Upper lobe of left lung (tissue), 6 donors: ENCODE measurements at regions not wholly inside any gene's neighbourhood (a gene's known extent, or its start where the extent isn't known, plus 50 kb on each side); places are given as distances from the start of the nearest gene placed in this dataset.

Source experiments
- ATAC-seq, 2 donors: fragments of 200-7000 bp; cut with Tn5 transposase; one replicate each; pipeline ENCODE4 v1.9.1; 2022; ENCODE audit warnings: mild to moderate bottlenecking in 2 of 2, moderate library complexity in 2 of 2; ENCODE audit not compliant: low FRiP score in 2 of 2
- DNase-seq, 2 donors: peaks; one replicate each; pipeline ENCODE4 v3.0.0-alpha.2; 2019 to 2020
- H3K27ac ChIP-seq, 4 donors: fragments of 200-600 bp; sonication (generic); one replicate each; pipeline ENCODE4 v1.5.1; 2016 to 2019
- H3K27me3 ChIP-seq, 4 donors: fragments of 200-600 bp; sonication (generic); one replicate each; pipeline ENCODE4 v1.5.1; 2017 to 2019
- H3K36me3 ChIP-seq, 4 donors: fragments of 200-600 bp; sonication (generic); one replicate each; pipeline ENCODE4 v1.5.1; 2016 to 2019
- H3K4me1 ChIP-seq, 4 donors: fragments of 200-600 bp; sonication (generic); one replicate each; pipeline ENCODE4 v1.5.1; 2018 to 2019
- H3K4me3 ChIP-seq, 4 donors: fragments of 200-600 bp; sonication (generic); one replicate each; pipeline ENCODE4 v1.5.1; 2017 to 2019; ENCODE audit warnings: mild to moderate bottlenecking in 2 of 4, moderate library complexity in 1 of 4
- H3K9me3 ChIP-seq, 4 donors: fragments of 200-600 bp; sonication (generic); one replicate each; pipeline ENCODE4 v1.5.1; 2018 to 2019
- EP300 ChIP-seq, 4 donors: sonication (generic); formaldehyde crosslinking; IDR thresholded peaks; one replicate each; pipeline ENCODE4 v1.5.1; 2017; ENCODE audit warnings: antibody characterized with exemption in 4 of 4, control low read depth in 2 of 4
- POLR2A ChIP-seq, 4 donors: fragments of 450-650 bp; IDR thresholded peaks; one replicate each; pipeline ENCODE4 v1.5.1; 2016 to 2017; ENCODE audit warnings: antibody characterized with exemption in 4 of 4, mild to moderate bottlenecking in 2 of 4
- POLR2AphosphoS5 ChIP-seq, 2 donors: sonication (generic); formaldehyde crosslinking; IDR thresholded peaks; one replicate each; pipeline ENCODE4 v1.5.1; 2017; ENCODE audit warnings: antibody characterized with exemption in 2 of 2
- WGBS, 2 donors: methylation state at CpG; one replicate each; pipeline ENCODE4 v1.1.5; 2017 to 2018; 5-methylcytosine and 5-hydroxymethylcytosine counted together
- TF ChIP-seq, protein P1 (sequence below), 6 experiments: fragments of 450-650 bp in 4 of 6; fragments of 200-600 bp in 2 of 6; sonication (generic) in 2 of 6; IDR thresholded peaks; one replicate each; pipeline ENCODE4 v1.5.1; 2016 to 2019; ENCODE audit warnings: antibody characterized with exemption in 6 of 6
- donor health status: DM: no; HTN: no; CAD: no; lungs with moderate emphysema.
- donor health status: DM: no; HTN: yes; CAD: no; lungs with severe emphysema.

DNA sequence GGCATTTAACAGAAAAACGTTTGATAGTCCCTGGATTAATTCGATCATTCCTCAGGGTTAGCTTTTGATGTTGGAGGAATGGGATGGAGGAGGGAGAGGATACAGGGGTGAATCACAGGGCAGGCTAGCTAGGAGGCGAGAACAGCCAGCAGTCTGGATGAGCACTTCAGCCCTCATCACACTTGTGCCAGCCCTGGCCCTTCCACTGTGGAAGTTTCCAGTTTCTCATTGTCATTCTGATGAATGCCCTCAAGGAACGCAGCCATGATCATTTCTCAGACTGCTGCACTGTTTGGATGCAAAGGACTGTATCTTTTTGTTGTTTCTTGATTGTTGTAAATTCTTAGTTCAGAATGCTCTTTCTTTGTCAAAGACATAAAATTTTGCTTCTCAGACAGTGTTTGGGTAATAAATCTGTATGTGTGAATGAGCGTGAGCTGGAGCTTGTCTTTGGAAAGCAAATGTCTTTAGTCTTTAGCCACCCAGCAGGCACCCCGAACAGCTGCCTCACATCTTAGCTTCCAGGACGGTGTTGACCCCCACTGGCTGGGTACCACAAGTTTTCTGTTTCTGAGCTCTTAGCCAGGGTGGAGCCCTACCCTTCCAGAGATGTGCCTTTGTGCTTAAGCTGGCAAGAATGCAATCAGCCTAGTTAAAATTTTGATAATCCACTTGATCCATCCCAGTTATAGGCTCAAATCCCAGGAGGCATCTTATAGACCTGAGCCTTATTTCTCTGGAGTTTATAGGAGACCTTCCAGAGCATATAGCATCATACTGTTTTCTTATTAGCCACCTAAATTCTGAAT lies 121.1 kb downstream of the PDCD6IP start:
- DNase-seq (no peak), ATAC-seq (no peak)
- Histone ChIP-seq H3K27ac (no peak overlapping the region), H3K9me3 (no peaks in the 10 kb centered on the region), H3K4me1 (no peaks in the 10 kb centered on the region), H3K36me3 (no peaks in the 10 kb centered on the region), H3K4me3 (no peak overlapping the region), H3K27me3 (no peaks in the 10 kb centered on the region)
- WGBS, 2 donors, result 61 to 75% methylated on average over 6 to 7 of the region's 7 CpGs
- TF ChIP-seq, protein P1, sequence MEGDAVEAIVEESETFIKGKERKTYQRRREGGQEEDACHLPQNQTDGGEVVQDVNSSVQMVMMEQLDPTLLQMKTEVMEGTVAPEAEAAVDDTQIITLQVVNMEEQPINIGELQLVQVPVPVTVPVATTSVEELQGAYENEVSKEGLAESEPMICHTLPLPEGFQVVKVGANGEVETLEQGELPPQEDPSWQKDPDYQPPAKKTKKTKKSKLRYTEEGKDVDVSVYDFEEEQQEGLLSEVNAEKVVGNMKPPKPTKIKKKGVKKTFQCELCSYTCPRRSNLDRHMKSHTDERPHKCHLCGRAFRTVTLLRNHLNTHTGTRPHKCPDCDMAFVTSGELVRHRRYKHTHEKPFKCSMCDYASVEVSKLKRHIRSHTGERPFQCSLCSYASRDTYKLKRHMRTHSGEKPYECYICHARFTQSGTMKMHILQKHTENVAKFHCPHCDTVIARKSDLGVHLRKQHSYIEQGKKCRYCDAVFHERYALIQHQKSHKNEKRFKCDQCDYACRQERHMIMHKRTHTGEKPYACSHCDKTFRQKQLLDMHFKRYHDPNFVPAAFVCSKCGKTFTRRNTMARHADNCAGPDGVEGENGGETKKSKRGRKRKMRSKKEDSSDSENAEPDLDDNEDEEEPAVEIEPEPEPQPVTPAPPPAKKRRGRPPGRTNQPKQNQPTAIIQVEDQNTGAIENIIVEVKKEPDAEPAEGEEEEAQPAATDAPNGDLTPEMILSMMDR (IDR thresholded peaks at IDR 0.05), result no peak
- TF ChIP-seq POLR2AphosphoS5 (IDR thresholded peaks at IDR 0.05) (no peak), POLR2A (IDR thresholded peaks at IDR 0.05) (no peak), EP300 (IDR thresholded peaks at IDR 0.05) (no peak)

DNA sequence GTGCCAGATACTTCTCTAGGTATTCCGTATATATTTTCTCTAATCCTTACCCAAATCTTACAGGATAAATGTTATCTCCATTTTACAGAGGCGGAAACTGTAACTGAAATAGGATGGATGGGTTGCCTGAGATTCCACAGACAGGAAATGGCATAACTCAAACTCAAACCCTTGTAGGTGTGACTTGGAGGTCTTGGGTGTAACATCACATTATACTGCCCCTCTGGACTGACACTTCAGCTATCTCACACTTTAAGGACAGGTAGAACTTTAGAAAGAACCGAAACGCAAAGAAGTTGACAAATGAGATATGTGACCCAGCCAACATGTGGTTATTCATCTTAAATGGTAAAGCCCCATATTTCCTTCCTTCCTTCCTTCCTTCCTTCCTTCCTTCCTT lies 122.1 kb downstream of the PDCD6IP start:
- DNase-seq (no peak), ATAC-seq (no peak)
- H3K27ac ChIP-seq, result no peak overlapping the region
- H3K4me3 ChIP-seq, result no peak overlapping the region
- no peaks in the 10 kb centered on the region for H3K4me1 ChIP-seq
- no peaks in the 10 kb centered on the region for H3K9me3 ChIP-seq
- H3K36me3 ChIP-seq, result no peaks in the 10 kb centered on the region
- TF ChIP-seq POLR2A (IDR thresholded peaks at IDR 0.05) (no peak), POLR2AphosphoS5 (IDR thresholded peaks at IDR 0.05) (no peak), EP300 (IDR thresholded peaks at IDR 0.05) (no peak)
- TF ChIP-seq, protein P1 (IDR thresholded peaks at IDR 0.05), result no peak
- WGBS, 2 donors, result 79 to 81% methylated on average over 4 of the region's 4 CpGs
- no peaks in the 10 kb centered on the region for H3K27me3 ChIP-seq

DNA sequence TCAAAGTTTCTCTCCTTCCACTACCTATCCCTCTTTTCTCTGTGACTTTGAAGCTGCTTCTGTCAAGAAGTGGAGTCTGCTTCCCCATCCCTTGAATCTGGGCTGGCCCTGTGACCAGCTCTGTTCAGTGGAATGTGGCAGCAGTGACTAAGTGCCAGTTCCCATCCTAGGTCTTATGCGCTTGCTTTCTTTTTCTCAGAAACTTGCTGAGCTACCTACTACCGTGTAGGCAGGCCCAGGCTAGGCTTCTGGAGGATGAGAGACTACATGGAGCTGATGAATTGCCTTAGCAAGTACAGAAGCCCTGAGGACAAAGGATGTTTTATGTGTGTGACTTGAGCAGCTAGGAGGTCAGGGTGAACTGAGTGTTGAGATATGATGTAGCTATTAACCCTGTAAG lies 123.2 kb downstream of the PDCD6IP start:
- no peaks in the 10 kb centered on the region for H3K9me3 ChIP-seq
- H3K27ac ChIP-seq, result no peak overlapping the region
- WGBS, 2 donors, result 69 to 86% methylated on average over 2 of the region's 2 CpGs
- ATAC-seq (peak in 1 of 2 donors; percentile 23), DNase-seq (no peak)
- H3K36me3 ChIP-seq, result no peaks in the 10 kb centered on the region
- no peaks in the 10 kb centered on the region for H3K27me3 ChIP-seq
- H3K4me1 ChIP-seq, result no peaks in the 10 kb centered on the region
- TF ChIP-seq POLR2AphosphoS5 (IDR thresholded peaks at IDR 0.05) (no peak), EP300 (IDR thresholded peaks at IDR 0.05) (no peak), POLR2A (IDR thresholded peaks at IDR 0.05) (no peak)
- TF ChIP-seq, protein P1 (IDR thresholded peaks at IDR 0.05), result no peak
- H3K4me3 ChIP-seq, result no peak overlapping the region

DNA sequence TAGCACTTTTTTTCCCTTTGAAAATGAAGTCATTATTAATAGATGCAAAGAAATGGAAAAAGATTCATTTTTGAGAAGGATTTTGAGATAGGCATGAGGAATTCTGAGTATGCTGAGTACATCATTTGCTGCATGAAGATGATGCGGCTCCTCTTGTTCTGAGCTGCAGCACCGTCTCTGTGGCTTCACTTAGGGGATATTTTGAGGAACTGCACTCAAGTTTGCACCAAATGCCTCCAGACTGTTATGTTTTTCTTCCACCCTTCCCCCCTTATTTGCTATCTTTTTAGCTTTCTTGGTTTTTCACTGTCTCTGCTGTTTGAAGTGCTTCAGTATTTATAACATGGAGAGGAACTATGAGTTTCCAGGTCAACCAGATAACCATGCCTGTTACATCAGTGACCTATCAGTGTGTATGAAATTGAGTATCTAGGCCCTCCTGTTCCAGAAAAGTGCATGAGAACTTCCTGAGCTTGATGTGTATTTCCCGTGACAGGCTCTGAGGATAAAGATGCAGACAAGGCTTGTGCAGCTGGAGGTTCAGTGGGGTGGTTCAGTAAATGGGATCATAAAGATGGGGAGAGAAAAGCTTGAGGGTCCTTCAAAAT lies 128.7 kb downstream of the PDCD6IP start:
- H3K4me3 ChIP-seq, result no peak overlapping the region
- ATAC-seq (no peak), DNase-seq (no peak)
- H3K9me3 ChIP-seq, result no peaks in the 10 kb centered on the region
- no peaks in the 10 kb centered on the region for H3K36me3 ChIP-seq
- no peak overlapping the region for H3K27ac ChIP-seq
- 66% methylated on average over 3 of the region's 3 CpGs for WGBS, 2 donors
- H3K27me3 ChIP-seq, result no peaks in the 10 kb centered on the region
- no peaks in the 10 kb centered on the region for H3K4me1 ChIP-seq
- no peak for TF ChIP-seq POLR2A (IDR thresholded peaks at IDR 0.05)
- TF ChIP-seq, protein P1 (IDR thresholded peaks at IDR 0.05), result no peak
- no peak for TF ChIP-seq EP300 (IDR thresholded peaks at IDR 0.05)
- no peak for TF ChIP-seq POLR2AphosphoS5 (IDR thresholded peaks at IDR 0.05)
